Keratinocyte (primary cell): ENCODE measurements at regions not wholly inside any gene's neighbourhood (a gene's known extent, or its start where the extent isn't known, plus 50 kb on each side); places are given as distances from the start of the nearest gene placed in this dataset.

Experiments used
- DNase-seq: peaks from one replicate; pipeline ENCODE4 v3.0.0-alpha.2; 2011; ENCODE audit warnings: low read depth, missing footprints, low spot score
- FAIRE-seq: peaks from 2 replicates; lab custom pipeline; 2011; peaks lifted over from hg19 to GRCh38; lab: Jason Lieb, UNC
- H2AFZ ChIP-seq: 2 replicates; pipeline ENCODE4 v1.6.0; 2012; ENCODE audit warnings: low read length, control low read depth, inconsistent platforms; ENCODE audit not compliant: control insufficient read depth
- H3K27ac ChIP-seq: 2 replicates; pipeline ENCODE4 v1.5.1; 2011; ENCODE audit warnings: low read length; ENCODE audit not compliant: control insufficient read depth, insufficient read depth
- H3K27me3 ChIP-seq: 3 replicates; pipeline ENCODE4 v1.6.0; 2011; ENCODE audit warnings: low read length; ENCODE audit not compliant: control insufficient read depth, insufficient read depth; ENCODE audit errors: extremely low read depth
- H3K36me3 ChIP-seq, 2 experiments: 2 replicates in 1 of 2; 3 replicates in 1 of 2; pipeline ENCODE4 v1.5.1; 2011; ENCODE audit warnings: low read length in 2 of 2, mild to moderate bottlenecking in 1 of 2; ENCODE audit not compliant: control insufficient read depth in 2 of 2, insufficient read depth in 2 of 2; ENCODE audit errors: extremely low read depth in 1 of 2
- H3K4me1 ChIP-seq: 3 replicates; pipeline ENCODE4 v1.5.1; 2011; ENCODE audit warnings: low read length; ENCODE audit not compliant: control insufficient read depth, insufficient read depth; ENCODE audit errors: extremely low read depth
- H3K4me2 ChIP-seq: 3 replicates; pipeline ENCODE4 v1.6.0; 2011; ENCODE audit warnings: low read depth, low read length; ENCODE audit not compliant: control insufficient read depth, insufficient read depth; ENCODE audit errors: extremely low read depth
- H3K4me3 ChIP-seq, 3 experiments: fragments of 200-600 bp in 1 of 3; sonication (generic) in 1 of 3; 2 replicates in 2 of 3; 3 replicates in 1 of 3; pipeline ENCODE4 v1.5.1; 2011 to 2016; ENCODE audit warnings: low read length in 3 of 3, mild to moderate bottlenecking in 3 of 3, control low read depth in 2 of 3, inconsistent platforms in 1 of 3, low read depth in 1 of 3, mixed read lengths in 1 of 3, mixed run types in 1 of 3, moderate library complexity in 1 of 3; ENCODE audit not compliant: control insufficient read depth in 2 of 3, insufficient read depth in 2 of 3; ENCODE audit errors: extremely low read depth in 1 of 3
- H3K79me2 ChIP-seq: 2 replicates; pipeline ENCODE4 v1.6.0; 2012; ENCODE audit warnings: low read length; ENCODE audit not compliant: control insufficient read depth, insufficient read depth
- H3K9ac ChIP-seq: 3 replicates; pipeline ENCODE4 v1.6.0; 2011; ENCODE audit warnings: low read length; ENCODE audit not compliant: control insufficient read depth, insufficient read depth; ENCODE audit errors: extremely low read depth
- H3K9me1 ChIP-seq: 3 replicates; pipeline ENCODE4 v1.6.0; 2011; ENCODE audit warnings: low read length; ENCODE audit not compliant: control insufficient read depth, insufficient read depth; ENCODE audit errors: extremely low read depth
- H3K9me3 ChIP-seq: 2 replicates; pipeline ENCODE4 v1.5.1; 2012; ENCODE audit warnings: low read depth, low read length; ENCODE audit not compliant: control insufficient read depth
- H4K20me1 ChIP-seq: 3 replicates; pipeline ENCODE4 v1.6.0; 2011; ENCODE audit warnings: low read length; ENCODE audit not compliant: control insufficient read depth, insufficient read depth; ENCODE audit errors: extremely low read depth
- EZH2 ChIP-seq: IDR thresholded peaks from one replicate; pipeline ENCODE4 v1.6.1; 2012; ENCODE audit warnings: inconsistent platforms, mild to moderate bottlenecking, low read length, moderate library complexity
- dilution Hi-C: fragments of 300-500 bp; cut with MboI; formaldehyde crosslinking; loops from one replicate; pipeline ENCODE4 v1.7.0; 2020; ENCODE audit warnings: low sequenced_read_pairs; ENCODE audit not compliant: extremely low pct_ligation_motif_present
- TF ChIP-seq, protein P1 (sequence below), 3 experiments: IDR thresholded peaks in 1 of 3; conservative IDR thresholded peaks in 1 of 3; optimal IDR thresholded peaks in 1 of 3; 2 replicates in 2 of 3; 3 replicates in 1 of 3; pipeline versions ENCODE3 to v1.5.1; 2011; ENCODE audit warnings: low read length in 3 of 3, mild to moderate bottlenecking in 3 of 3, moderate library complexity in 2 of 3, control low read depth in 1 of 3, inconsistent platforms in 1 of 3; ENCODE audit not compliant: insufficient read depth in 2 of 3; ENCODE audit errors: extremely low read depth in 1 of 3

DNA sequence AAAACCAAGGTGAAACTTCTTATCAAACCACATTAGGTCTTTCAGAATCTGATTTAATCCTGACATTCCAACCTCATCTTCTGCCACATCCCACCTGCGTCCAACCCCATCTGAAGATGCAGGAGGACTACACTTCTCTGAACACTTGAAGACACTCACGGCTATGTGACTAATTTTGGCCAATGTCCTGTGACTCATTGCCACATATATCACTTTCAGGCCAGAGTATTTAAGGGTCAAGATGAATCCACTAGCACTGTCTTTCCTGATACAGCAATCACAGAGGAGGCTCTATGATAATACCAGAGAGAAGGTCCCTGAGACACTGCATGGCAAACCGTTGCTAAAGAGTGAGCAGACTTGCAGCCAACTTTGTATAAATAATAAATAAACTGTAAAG is 323.4 kb downstream of the NR2F1-AS1 start:
- Histone ChIP-seq H3K27me3 (no peaks in the 10 kb centered on the region), H3K9me3 (no peaks in the 10 kb centered on the region), H3K79me2 (no peaks in the 10 kb centered on the region), H3K36me3 (no peaks in the 10 kb centered on the region), H3K9ac (no peak overlapping the region), H3K4me3 (no peak overlapping the region), H2AFZ (no peak overlapping the region), H3K4me2 (no peak overlapping the region), H3K4me1 (peaks cover 5% of the 10 kb centered on the region), H3K9me1 (no peaks in the 10 kb centered on the region), H4K20me1 (no peaks in the 10 kb centered on the region), H3K27ac (no peak overlapping the region)
- DNase-seq, result no peak
- no peak for FAIRE-seq
- dilution Hi-C loops, result no loop called here
- TF ChIP-seq, protein P1, sequence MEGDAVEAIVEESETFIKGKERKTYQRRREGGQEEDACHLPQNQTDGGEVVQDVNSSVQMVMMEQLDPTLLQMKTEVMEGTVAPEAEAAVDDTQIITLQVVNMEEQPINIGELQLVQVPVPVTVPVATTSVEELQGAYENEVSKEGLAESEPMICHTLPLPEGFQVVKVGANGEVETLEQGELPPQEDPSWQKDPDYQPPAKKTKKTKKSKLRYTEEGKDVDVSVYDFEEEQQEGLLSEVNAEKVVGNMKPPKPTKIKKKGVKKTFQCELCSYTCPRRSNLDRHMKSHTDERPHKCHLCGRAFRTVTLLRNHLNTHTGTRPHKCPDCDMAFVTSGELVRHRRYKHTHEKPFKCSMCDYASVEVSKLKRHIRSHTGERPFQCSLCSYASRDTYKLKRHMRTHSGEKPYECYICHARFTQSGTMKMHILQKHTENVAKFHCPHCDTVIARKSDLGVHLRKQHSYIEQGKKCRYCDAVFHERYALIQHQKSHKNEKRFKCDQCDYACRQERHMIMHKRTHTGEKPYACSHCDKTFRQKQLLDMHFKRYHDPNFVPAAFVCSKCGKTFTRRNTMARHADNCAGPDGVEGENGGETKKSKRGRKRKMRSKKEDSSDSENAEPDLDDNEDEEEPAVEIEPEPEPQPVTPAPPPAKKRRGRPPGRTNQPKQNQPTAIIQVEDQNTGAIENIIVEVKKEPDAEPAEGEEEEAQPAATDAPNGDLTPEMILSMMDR (optimal IDR thresholded peaks at IDR 0.05 in 1 of 3, IDR thresholded peaks at IDR 0.05 in 1 of 3, conservative IDR thresholded peaks at IDR 0.05 in 1 of 3; ENCODE audit: extremely low read depth in 1 of 3, insufficient read depth in 2 of 3, low read length in 3 of 3), result no peak
- no peak for TF ChIP-seq EZH2

DNA sequence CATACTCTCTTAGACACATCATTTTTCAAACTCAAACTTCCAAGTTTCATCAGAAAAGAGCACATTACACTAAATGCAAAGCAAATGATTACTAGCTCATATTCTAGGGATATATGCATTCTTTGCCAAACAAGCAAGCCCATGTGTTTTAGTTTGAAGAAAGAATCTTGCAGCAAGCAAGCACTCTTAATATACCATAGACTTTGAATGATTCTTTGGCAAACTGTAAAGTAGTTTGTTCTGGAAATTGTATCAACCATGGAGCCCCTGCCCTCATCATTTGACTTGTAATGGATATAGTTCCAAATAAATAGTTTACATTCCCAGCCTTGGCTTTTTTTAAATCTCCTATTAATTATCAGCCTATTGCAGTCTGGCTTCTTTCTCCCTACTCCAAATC is 325.2 kb downstream of the NR2F1-AS1 start:
- no peaks in the 10 kb centered on the region for H3K27me3 ChIP-seq
- FAIRE-seq (no peak), DNase-seq (no peak)
- no peaks in the 10 kb centered on the region for H3K79me2 ChIP-seq
- no peak overlapping the region for H3K4me2 ChIP-seq
- peaks cover 5% of the 10 kb centered on the region for H3K4me1 ChIP-seq
- no peak overlapping the region for H3K4me3 ChIP-seq
- no peak overlapping the region for H2AFZ ChIP-seq
- TF ChIP-seq, protein P1 (optimal IDR thresholded peaks at IDR 0.05 in 1 of 3, IDR thresholded peaks at IDR 0.05 in 1 of 3, conservative IDR thresholded peaks at IDR 0.05 in 1 of 3; ENCODE audit: extremely low read depth in 1 of 3, insufficient read depth in 2 of 3, low read length in 3 of 3), result no peak
- no peak for TF ChIP-seq EZH2
- H3K9me3 ChIP-seq, result no peaks in the 10 kb centered on the region
- H4K20me1 ChIP-seq, result no peaks in the 10 kb centered on the region
- no peak overlapping the region for H3K27ac ChIP-seq
- dilution Hi-C loops, result no loop called here
- H3K9me1 ChIP-seq, result no peaks in the 10 kb centered on the region
- no peak overlapping the region for H3K9ac ChIP-seq
- no peaks in the 10 kb centered on the region for H3K36me3 ChIP-seq
